ENCODE measurements at regions not wholly inside any gene's neighbourhood (a gene's known extent, or its start where the extent isn't known, plus 50 kb on each side); places are given as distances from the start of the nearest gene placed in this dataset.

- H3K4me3 ChIP-seq (replicated peaks; ENCODE audit: insufficient read depth, low read length), result no peak overlapping the region
- H3K27ac ChIP-seq (replicated peaks), result no peak overlapping the region
- no peaks in the 10 kb centered on the region for H3K27me3 ChIP-seq (ENCODE audit: insufficient read depth, poor library complexity, severe bottlenecking)
- no peak for DNase-seq (ENCODE audit: low read depth in 1 of 2, low spot score in 1 of 2)
- TF ChIP-seq CTCF (IDR thresholded peaks at IDR 0.05; ENCODE audit: insufficient read depth, low read length), result no peak
- TF ChIP-seq GABPA (IDR thresholded peaks at IDR 0.05; ENCODE audit: low read depth), result no peak
- TF ChIP-seq SPI1 (IDR thresholded peaks at IDR 0.05; ENCODE audit: borderline replicate concordance, low read depth), result no peak
- no peak for TF ChIP-seq REST (IDR thresholded peaks at IDR 0.05; ENCODE audit: insufficient replicate concordance, low read depth)
- no peak for TF ChIP-seq POLR2AphosphoS5 (IDR thresholded peaks at IDR 0.05; ENCODE audit: low read depth)
Observed at GRCh38 chr5:88380332-88380731, 111.7 kb upstream of the TMEM161B start.

- TF ChIP-seq POLR2AphosphoS5 (IDR thresholded peaks at IDR 0.05; ENCODE audit: low read depth), result no peak
- no peak for TF ChIP-seq SPI1 (IDR thresholded peaks at IDR 0.05; ENCODE audit: borderline replicate concordance, low read depth)
- no peak for TF ChIP-seq REST (IDR thresholded peaks at IDR 0.05; ENCODE audit: insufficient replicate concordance, low read depth)
- no peak for TF ChIP-seq GABPA (IDR thresholded peaks at IDR 0.05; ENCODE audit: low read depth)
- TF ChIP-seq CTCF (IDR thresholded peaks at IDR 0.05; ENCODE audit: insufficient read depth, low read length), result no peak
- Histone ChIP-seq H3K27me3 (ENCODE audit: insufficient read depth, poor library complexity, severe bottlenecking) (no peaks in the 10 kb centered on the region), H3K27ac (replicated peaks) (no peak overlapping the region), H3K4me3 (replicated peaks; ENCODE audit: insufficient read depth, low read length) (no peak overlapping the region)
- no peak for DNase-seq (ENCODE audit: low read depth in 1 of 2, low spot score in 1 of 2)
Observed at GRCh38 chr5:88377705-88378656, 109.3 kb upstream of the TMEM161B start.

GRCh38 chr5:88377240-88377639 lies 108.6 kb upstream of the TMEM161B start:
- no peak for DNase-seq (ENCODE audit: low read depth in 1 of 2, low spot score in 1 of 2)
- no peaks in the 10 kb centered on the region for H3K27me3 ChIP-seq (ENCODE audit: insufficient read depth, poor library complexity, severe bottlenecking)
- no peak for TF ChIP-seq POLR2AphosphoS5 (IDR thresholded peaks at IDR 0.05; ENCODE audit: low read depth)
- no peak for TF ChIP-seq SPI1 (IDR thresholded peaks at IDR 0.05; ENCODE audit: borderline replicate concordance, low read depth)
- TF ChIP-seq REST (IDR thresholded peaks at IDR 0.05; ENCODE audit: insufficient replicate concordance, low read depth), result no peak
- no peak for TF ChIP-seq CTCF (IDR thresholded peaks at IDR 0.05; ENCODE audit: insufficient read depth, low read length)
- no peak for TF ChIP-seq GABPA (IDR thresholded peaks at IDR 0.05; ENCODE audit: low read depth)
- no peak overlapping the region for H3K27ac ChIP-seq (replicated peaks)
- no peak overlapping the region for H3K4me3 ChIP-seq (replicated peaks; ENCODE audit: insufficient read depth, low read length)

Measured in HL-60 (cell line).